ENCODE measurements at regions not wholly inside any gene's neighbourhood (a gene's known extent, or its start where the extent isn't known, plus 50 kb on each side); places are given as distances from the start of the nearest gene placed in this dataset.

GRCh38 chr14:66421990-66422946, 63.9 kb upstream of the CCDC196 start:
- TF ChIP-seq, protein P1, sequence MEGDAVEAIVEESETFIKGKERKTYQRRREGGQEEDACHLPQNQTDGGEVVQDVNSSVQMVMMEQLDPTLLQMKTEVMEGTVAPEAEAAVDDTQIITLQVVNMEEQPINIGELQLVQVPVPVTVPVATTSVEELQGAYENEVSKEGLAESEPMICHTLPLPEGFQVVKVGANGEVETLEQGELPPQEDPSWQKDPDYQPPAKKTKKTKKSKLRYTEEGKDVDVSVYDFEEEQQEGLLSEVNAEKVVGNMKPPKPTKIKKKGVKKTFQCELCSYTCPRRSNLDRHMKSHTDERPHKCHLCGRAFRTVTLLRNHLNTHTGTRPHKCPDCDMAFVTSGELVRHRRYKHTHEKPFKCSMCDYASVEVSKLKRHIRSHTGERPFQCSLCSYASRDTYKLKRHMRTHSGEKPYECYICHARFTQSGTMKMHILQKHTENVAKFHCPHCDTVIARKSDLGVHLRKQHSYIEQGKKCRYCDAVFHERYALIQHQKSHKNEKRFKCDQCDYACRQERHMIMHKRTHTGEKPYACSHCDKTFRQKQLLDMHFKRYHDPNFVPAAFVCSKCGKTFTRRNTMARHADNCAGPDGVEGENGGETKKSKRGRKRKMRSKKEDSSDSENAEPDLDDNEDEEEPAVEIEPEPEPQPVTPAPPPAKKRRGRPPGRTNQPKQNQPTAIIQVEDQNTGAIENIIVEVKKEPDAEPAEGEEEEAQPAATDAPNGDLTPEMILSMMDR (IDR thresholded peaks at IDR 0.05), result no peak
- TF ChIP-seq POLR2A (IDR thresholded peaks at IDR 0.05), result no peak
